Choroid plexus epithelial cell (primary cell): ENCODE measurements at regions not wholly inside any gene's neighbourhood (a gene's known extent, or its start where the extent isn't known, plus 50 kb on each side); places are given as distances from the start of the nearest gene placed in this dataset.

Source experiments
- DNase-seq: peaks from one replicate; pipeline ENCODE4 v3.0.0-alpha.2; 2010; ENCODE audit warnings: low read depth
- H3K4me3 ChIP-seq: 2 replicates; pipeline ENCODE4 v1.5.1; 2011; ENCODE audit warnings: low read depth, mild to moderate bottlenecking, control low read depth, low read length, moderate library complexity
- TF ChIP-seq, protein P1 (sequence below): conservative IDR thresholded peaks from 2 replicates; pipeline ENCODE4 v1.5.1; 2011; ENCODE audit warnings: low read depth, mild to moderate bottlenecking, control low read depth, inconsistent platforms, low read length, moderate library complexity

DNA sequence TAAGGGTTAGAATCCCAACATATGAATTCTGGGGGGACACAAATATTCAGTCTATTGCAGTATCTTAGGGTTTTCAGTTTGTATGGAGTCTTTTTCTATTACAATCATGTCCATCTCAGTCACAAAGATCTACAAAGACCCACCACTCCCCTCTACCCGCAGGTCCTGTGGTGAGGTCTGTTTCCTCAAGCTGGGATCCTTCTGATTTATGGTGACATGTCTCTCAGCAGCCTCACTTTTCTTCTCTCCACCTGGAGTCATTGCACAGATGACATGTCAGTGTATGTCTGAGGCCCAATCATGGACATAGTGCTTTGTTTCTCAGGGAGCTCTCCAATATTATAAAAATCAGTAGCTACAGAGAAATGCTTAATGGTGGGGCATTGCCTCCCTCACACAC lies 113.4 kb upstream of the RAB27B start:
- H3K4me3 ChIP-seq, result no peak overlapping the region
- TF ChIP-seq, protein P1, sequence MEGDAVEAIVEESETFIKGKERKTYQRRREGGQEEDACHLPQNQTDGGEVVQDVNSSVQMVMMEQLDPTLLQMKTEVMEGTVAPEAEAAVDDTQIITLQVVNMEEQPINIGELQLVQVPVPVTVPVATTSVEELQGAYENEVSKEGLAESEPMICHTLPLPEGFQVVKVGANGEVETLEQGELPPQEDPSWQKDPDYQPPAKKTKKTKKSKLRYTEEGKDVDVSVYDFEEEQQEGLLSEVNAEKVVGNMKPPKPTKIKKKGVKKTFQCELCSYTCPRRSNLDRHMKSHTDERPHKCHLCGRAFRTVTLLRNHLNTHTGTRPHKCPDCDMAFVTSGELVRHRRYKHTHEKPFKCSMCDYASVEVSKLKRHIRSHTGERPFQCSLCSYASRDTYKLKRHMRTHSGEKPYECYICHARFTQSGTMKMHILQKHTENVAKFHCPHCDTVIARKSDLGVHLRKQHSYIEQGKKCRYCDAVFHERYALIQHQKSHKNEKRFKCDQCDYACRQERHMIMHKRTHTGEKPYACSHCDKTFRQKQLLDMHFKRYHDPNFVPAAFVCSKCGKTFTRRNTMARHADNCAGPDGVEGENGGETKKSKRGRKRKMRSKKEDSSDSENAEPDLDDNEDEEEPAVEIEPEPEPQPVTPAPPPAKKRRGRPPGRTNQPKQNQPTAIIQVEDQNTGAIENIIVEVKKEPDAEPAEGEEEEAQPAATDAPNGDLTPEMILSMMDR, result no peak
- DNase-seq, result no peak

DNA sequence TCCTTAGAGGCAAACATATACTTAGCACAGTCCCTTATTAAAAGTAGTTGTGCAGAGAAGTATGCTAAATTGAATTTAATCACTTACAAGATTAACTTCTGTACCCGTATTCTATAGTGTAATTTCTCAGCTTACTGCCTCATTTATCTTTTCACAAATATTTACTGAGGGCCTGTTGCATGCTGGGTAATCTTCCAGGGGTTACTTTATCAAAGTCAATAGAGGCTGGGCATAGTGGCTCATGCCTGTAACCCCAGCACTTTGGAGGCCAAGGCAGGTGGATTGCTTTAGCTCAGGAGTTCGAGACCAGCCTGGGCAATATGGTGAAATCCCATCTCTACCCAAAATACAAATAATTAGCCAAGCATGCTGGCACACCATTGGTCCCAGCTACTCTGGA lies 111.7 kb upstream of the RAB27B start:
- no peak for DNase-seq
- TF ChIP-seq, protein P1, result no peak
- no peak overlapping the region for H3K4me3 ChIP-seq

DNA sequence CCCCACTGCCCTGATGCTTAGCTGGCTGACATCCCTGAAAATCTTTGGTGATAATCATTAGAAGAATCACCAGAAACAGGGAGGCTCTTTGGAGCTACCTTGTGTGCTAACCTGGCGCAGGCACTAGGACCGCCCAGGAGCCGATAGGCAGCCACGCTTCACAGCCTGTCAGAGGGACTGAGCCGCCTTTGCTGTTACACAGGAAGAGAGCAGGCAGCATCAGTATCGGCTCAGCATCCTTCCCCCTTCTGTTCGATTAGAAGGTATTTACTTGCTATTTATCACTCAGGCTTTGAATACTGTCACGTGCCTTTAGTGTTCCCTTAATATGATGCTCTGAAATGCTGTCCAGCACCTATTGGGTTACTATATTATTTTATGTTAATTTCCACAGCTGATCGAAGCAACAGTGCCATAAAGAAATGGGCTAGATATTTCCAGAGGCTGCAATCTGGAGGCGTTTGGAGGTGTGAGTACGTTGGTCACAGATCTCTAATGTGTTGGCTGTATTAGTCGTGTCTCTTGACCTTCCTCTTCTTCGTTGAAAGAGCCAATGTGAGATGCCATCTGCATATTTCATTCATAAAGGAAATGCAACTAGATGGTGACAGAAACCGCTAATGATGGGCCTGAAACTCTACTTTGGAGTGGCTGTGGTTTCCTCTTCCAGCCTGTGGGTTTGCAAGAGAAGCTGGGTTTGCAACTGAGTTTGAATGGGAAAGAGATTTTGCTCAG lies 110.4 kb upstream of the RAB27B start:
- TF ChIP-seq, protein P1, result no peak
- H3K4me3 ChIP-seq, result peak overlapping the region; percentile 59
- DNase-seq, result peak; percentile 52

DNA sequence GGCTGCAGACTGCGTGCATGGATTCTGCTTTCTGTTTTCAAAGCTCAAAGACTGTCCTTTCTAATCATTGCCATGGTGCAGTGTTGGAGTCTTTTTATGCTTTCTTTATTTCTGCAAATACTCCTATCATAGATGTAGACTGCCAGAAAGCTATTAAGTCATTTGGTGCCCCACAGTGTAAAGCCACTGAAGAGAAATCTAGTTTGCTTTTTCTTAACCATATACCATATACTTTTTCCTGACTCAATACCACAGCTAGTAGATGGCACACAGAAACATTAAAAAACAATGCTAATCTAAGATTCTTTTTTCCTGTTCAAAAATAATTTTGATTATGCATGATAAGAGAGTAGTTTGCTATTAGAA lies 109.9 kb upstream of the RAB27B start:
- H3K4me3 ChIP-seq, result peak overlapping the region; percentile 59
- TF ChIP-seq, protein P1, result no peak
- no peak for DNase-seq

DNA sequence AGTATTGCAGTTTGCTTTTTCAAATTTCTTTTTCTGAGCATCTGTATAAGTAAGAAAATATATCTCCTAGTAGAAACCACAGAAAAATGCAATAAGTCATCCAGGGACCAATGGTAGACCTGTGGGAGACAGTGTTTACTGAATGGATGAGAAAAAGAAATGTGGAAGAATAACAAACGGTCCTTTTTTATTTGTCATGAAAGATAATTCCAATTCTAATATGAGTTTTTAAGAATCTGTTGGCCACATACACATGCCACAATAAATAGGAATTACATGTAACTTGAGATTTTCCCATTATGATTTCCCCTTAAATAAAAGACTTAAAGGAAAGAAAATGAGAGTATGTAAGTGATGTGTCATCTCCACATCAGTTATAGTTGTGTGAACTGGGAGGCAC lies 107.7 kb upstream of the RAB27B start:
- TF ChIP-seq, protein P1, result no peak
- peak; percentile 52 for DNase-seq
- H3K4me3 ChIP-seq, result no peak overlapping the region

DNA sequence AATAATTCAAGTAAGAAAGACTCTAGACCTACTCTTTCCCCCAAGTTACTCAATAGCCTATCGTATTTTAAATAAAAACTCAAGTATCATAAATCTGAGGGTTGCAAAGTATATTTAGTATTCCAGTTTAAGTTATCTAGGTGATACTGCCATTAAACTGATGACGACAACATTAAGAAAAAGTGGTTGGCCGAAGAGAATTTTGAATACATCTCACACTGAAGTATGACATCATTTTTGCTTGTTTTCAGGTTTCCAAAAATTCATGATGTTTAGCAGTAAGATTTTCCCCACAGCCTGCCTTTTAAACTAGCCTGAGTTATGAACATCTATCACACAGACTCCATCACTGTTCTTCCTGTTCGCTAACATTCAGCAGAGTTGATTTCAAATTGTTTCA lies 102.1 kb upstream of the RAB27B start:
- TF ChIP-seq, protein P1, result no peak
- no peak for DNase-seq
- no peak overlapping the region for H3K4me3 ChIP-seq

DNA sequence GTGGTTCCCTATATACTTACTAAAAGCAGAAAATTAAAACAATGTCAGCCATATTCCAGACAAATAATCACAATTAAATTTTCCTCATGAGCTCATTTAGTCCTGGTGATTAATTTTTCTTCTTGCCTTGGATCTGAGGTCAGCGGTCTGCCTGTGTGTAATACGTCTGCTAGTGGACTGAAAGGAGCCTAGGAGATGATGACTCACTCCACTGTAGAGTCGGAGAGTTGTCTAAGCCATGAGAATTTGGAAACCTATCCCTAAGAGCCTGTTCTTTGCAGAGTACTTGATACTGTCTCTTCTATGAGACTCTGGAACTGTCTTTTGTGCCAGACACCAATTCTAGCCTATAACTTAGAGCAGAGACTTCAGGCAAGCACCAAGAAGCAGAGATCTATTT lies 94.2 kb upstream of the RAB27B start:
- TF ChIP-seq, protein P1, result no peak
- H3K4me3 ChIP-seq, result no peak overlapping the region
- DNase-seq, result peak; percentile 96
